Vagina (tissue), 2 donors: ENCODE measurements at regions not wholly inside any gene's neighbourhood (a gene's known extent, or its start where the extent isn't known, plus 50 kb on each side); places are given as distances from the start of the nearest gene placed in this dataset.
"Not testable (repeated sequence)": the region's sequence is repeated elsewhere in the genome, so short reads cannot be mapped to it uniquely, and the experiment has no call there.

Experiments
- DNase-seq, 2 donors: peaks; one replicate each; pipeline ENCODE4 v3.0.0-alpha.2; 2017; ENCODE audit errors: extremely low spot score in 2 of 2
- H3K27ac ChIP-seq: fragments of 200-600 bp; sonication (generic); one replicate; pipeline ENCODE4 v1.5.1; 2019
- H3K27me3 ChIP-seq: fragments of 200-600 bp; sonication (generic); one replicate; pipeline ENCODE4 v1.5.1; 2019
- H3K36me3 ChIP-seq, 2 donors: fragments of 200-600 bp; sonication (generic); one replicate each; pipeline ENCODE4 v1.5.1; 2017 to 2019
- H3K4me1 ChIP-seq: fragments of 200-600 bp; sonication (generic); one replicate; pipeline ENCODE4 v1.5.1; 2019
- H3K4me3 ChIP-seq, 2 donors: fragments of 200-600 bp; sonication (generic); 1 replicate in 1 of 2; 2 replicates in 1 of 2; pipeline ENCODE4 v1.5.1; 2016 to 2019
- H3K9me3 ChIP-seq: fragments of 200-600 bp; sonication (generic); one replicate; pipeline ENCODE4 v1.5.1; 2019
- CTCF ChIP-seq, 3 experiments: fragments of 450-650 bp in 2 of 3; fragments of 200-600 bp in 1 of 3; sonication (generic) in 1 of 3; IDR thresholded peaks; one replicate each; pipeline ENCODE4 v1.5.1; 2017 to 2019; ENCODE audit warnings: antibody characterized with exemption in 3 of 3, mild to moderate bottlenecking in 2 of 3, moderate library complexity in 2 of 3
- POLR2A ChIP-seq, 2 donors: fragments of 450-650 bp; IDR thresholded peaks; one replicate each; pipeline ENCODE4 v1.6.1; 2017; ENCODE audit warnings: antibody characterized with exemption in 2 of 2, mild to moderate bottlenecking in 2 of 2, moderate library complexity in 2 of 2
- POLR2AphosphoS5 ChIP-seq, 2 donors: sonication (generic); formaldehyde crosslinking; IDR thresholded peaks; one replicate each; pipeline ENCODE4 v1.9.0; 2017; ENCODE audit warnings: antibody characterized with exemption in 2 of 2, mild to moderate bottlenecking in 2 of 2, low read depth in 1 of 2; ENCODE audit not compliant: insufficient read depth in 1 of 2
- intact Hi-C: fragments of 100-400 bp; cut with DNase I; formaldehyde crosslinking; loops from one replicate; pipeline ENCODE4 v1.15.1; 2023

DNA sequence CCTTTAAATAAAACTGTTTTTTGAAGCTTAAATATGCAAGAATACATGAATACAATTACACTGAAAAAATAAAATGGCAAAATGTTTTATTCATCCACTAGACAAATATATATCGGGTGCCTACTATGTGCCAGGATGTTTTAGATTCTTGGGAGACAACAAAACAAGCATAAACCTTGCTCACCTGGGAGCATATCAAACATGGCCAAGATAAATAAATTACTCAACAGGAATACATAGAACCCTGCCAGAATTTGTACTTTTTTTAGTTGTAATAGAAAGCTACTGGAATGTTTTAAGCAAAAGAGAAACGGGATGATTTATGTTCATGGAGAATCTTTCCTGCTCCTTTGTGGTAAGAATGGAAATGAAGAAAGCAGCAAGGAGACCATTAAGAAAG lies 2358.5 kb upstream of the PCDH20 start:
- no peaks in the 10 kb centered on the region for H3K9me3 ChIP-seq
- TF ChIP-seq CTCF (IDR thresholded peaks at IDR 0.05) (no peak), POLR2A (IDR thresholded peaks at IDR 0.05) (no peak), POLR2AphosphoS5 (IDR thresholded peaks at IDR 0.05; ENCODE audit: insufficient read depth in 1 of 2, low read depth in 1 of 2) (no peak)
- no peak for DNase-seq
- no peaks in the 10 kb centered on the region for H3K36me3 ChIP-seq
- intact Hi-C loops: no loop called here
- no peak overlapping the region for H3K4me3 ChIP-seq
- no peaks in the 10 kb centered on the region for H3K27me3 ChIP-seq
- no peak overlapping the region for H3K27ac ChIP-seq
- no peaks in the 10 kb centered on the region for H3K4me1 ChIP-seq

- H3K36me3 ChIP-seq: no peaks in the 10 kb centered on the region
- H3K9me3 ChIP-seq: no peaks in the 10 kb centered on the region
- no peak overlapping the region for H3K4me3 ChIP-seq
- TF ChIP-seq POLR2AphosphoS5 (IDR thresholded peaks at IDR 0.05; ENCODE audit: insufficient read depth in 1 of 2, low read depth in 1 of 2): no peak
- no peak for TF ChIP-seq POLR2A (IDR thresholded peaks at IDR 0.05)
- TF ChIP-seq CTCF (IDR thresholded peaks at IDR 0.05): no peak
- DNase-seq: no peak
- H3K4me1 ChIP-seq: no peaks in the 10 kb centered on the region
- intact Hi-C loops: no loop called here
- no peak overlapping the region for H3K27ac ChIP-seq
- H3K27me3 ChIP-seq: no peaks in the 10 kb centered on the region
Measured at GRCh38 chr13:63773476-63773875, 2357.8 kb upstream of the PCDH20 start.

GRCh38 chr13:63757683-63758082 lies 2342.0 kb upstream of the PCDH20 start:
- H3K9me3 ChIP-seq, intact Hi-C loops, H3K4me1 ChIP-seq, H3K27me3 ChIP-seq, DNase-seq, H3K27ac ChIP-seq, H3K4me3 ChIP-seq, H3K36me3 ChIP-seq: not testable (repeated sequence)

- H3K4me1 ChIP-seq, intact Hi-C loops, H3K9me3 ChIP-seq, H3K36me3 ChIP-seq, H3K27me3 ChIP-seq, H3K4me3 ChIP-seq, H3K27ac ChIP-seq, DNase-seq: not testable (repeated sequence)
Measured at GRCh38 chr13:63749857-63750256, 2334.2 kb upstream of the PCDH20 start.

DNA sequence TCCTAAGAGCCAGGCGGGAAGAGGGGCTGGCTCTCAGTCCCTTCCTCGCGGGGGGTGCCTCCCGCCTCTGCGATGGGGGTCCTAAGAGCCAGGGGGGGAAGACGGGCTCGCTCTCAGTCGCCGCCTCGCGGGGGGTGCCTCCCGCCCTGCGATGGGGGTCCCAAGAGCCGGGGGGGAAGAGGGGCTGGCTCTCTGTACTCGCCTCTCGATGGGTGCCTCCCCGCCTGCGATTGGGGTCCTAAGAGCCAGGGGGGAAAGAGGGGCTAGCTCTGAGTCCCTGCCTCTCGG lies 2326.1 kb upstream of the PCDH20 start:
- H3K27me3 ChIP-seq, DNase-seq, H3K36me3 ChIP-seq, H3K4me1 ChIP-seq, intact Hi-C loops, H3K27ac ChIP-seq, H3K4me3 ChIP-seq, H3K9me3 ChIP-seq: not testable (repeated sequence)

GRCh38 chr13:63741029-63741813 lies 2325.6 kb upstream of the PCDH20 start:
- DNase-seq: no peak
- Histone ChIP-seq H3K27ac (no peak overlapping the region), H3K36me3 (no peaks in the 10 kb centered on the region), H3K4me1 (no peaks in the 10 kb centered on the region), H3K4me3 (no peak overlapping the region), H3K27me3 (no peaks in the 10 kb centered on the region), H3K9me3 (no peaks in the 10 kb centered on the region)
- TF ChIP-seq POLR2A (IDR thresholded peaks at IDR 0.05): no peak
- no peak for TF ChIP-seq CTCF (IDR thresholded peaks at IDR 0.05)
- TF ChIP-seq POLR2AphosphoS5 (IDR thresholded peaks at IDR 0.05; ENCODE audit: insufficient read depth in 1 of 2, low read depth in 1 of 2): no peak
- intact Hi-C loops: no loop called here

GRCh38 chr13:63739112-63739735 lies 2323.6 kb upstream of the PCDH20 start:
- H3K9me3 ChIP-seq, H3K4me1 ChIP-seq, H3K27me3 ChIP-seq, H3K36me3 ChIP-seq, intact Hi-C loops, H3K27ac ChIP-seq, H3K4me3 ChIP-seq, DNase-seq: not testable (repeated sequence)
